GM18498 (cell line): ENCODE measurements at regions not wholly inside any gene's neighbourhood (a gene's known extent, or its start where the extent isn't known, plus 50 kb on each side); places are given as distances from the start of the nearest gene placed in this dataset.
A peak's percentile ranks its signal among the peaks of the same experiment; 100 is the strongest.
"Not testable (repeated sequence)": the region's sequence is repeated elsewhere in the genome, so short reads cannot be mapped to it uniquely, and the experiment has no call there.

ENCODE experiments used
- ATAC-seq: cut with Tn5 transposase; IDR thresholded peaks from one replicate; pipeline ENCODE4 v1.9.1; 2021; ENCODE audit warnings: mild to moderate bottlenecking, moderate library complexity; ENCODE audit not compliant: unreplicated experiment

- ATAC-seq: no peak
Measured at GRCh38 chr17:37859451-37859850, 64.8 kb upstream of the TBC1D3K start.

- not testable (repeated sequence) for ATAC-seq
Measured at GRCh38 chr17:37858391-37858790, 65.8 kb upstream of the TBC1D3K start.

GRCh38 chr17:37856245-37856644, 68.0 kb upstream of the TBC1D3K start:
- no peak for ATAC-seq

- no peak for ATAC-seq
Measured at GRCh38 chr17:37849617-37849972, 74.6 kb upstream of the TBC1D3K start.

- peak; percentile 63 for ATAC-seq
Measured at GRCh38 chr17:37848690-37849616, 75.3 kb upstream of the TBC1D3K start.

- no peak for ATAC-seq
Measured at GRCh38 chr17:37847811-37848331, 76.3 kb upstream of the TBC1D3K start.

- ATAC-seq: no peak
Measured at GRCh38 chr17:37847102-37847501, 77.1 kb upstream of the TBC1D3K start.

GRCh38 chr17:37844977-37845293, 79.3 kb upstream of the TBC1D3K start:
- ATAC-seq: no peak

- peak; percentile 78 for ATAC-seq
Measured at GRCh38 chr17:37844158-37844976, 79.8 kb upstream of the TBC1D3K start.

- no peak for ATAC-seq
Measured at GRCh38 chr17:37842401-37842800, 81.8 kb upstream of the TBC1D3K start.

- no peak for ATAC-seq
Measured at GRCh38 chr17:37841232-37841631, 83.0 kb upstream of the TBC1D3K start.

GRCh38 chr17:37840576-37840975, 83.6 kb upstream of the TBC1D3K start:
- ATAC-seq: no peak

- no peak for ATAC-seq
Measured at GRCh38 chr17:37839196-37839978, 84.8 kb upstream of the TBC1D3K start.

GRCh38 chr17:37838276-37838675, 85.9 kb upstream of the TBC1D3K start:
- no peak for ATAC-seq

- no peak for ATAC-seq
Measured at GRCh38 chr17:37836593-37836992, 87.6 kb upstream of the TBC1D3K start.

GRCh38 chr17:37834168-37834567, 89.3 kb upstream of the HNF1B start:
- ATAC-seq: no peak

GRCh38 chr17:37833237-37833859, 88.5 kb upstream of the HNF1B start:
- peak; percentile 65 for ATAC-seq

GRCh38 chr17:37831986-37832385, 87.1 kb upstream of the HNF1B start:
- no peak for ATAC-seq

GRCh38 chr17:37831492-37831891, 86.6 kb upstream of the HNF1B start:
- ATAC-seq: no peak

GRCh38 chr17:37830151-37830993, 85.5 kb upstream of the HNF1B start:
- no peak for ATAC-seq
